Keratinocyte (primary cell): ENCODE measurements at regions not wholly inside any gene's neighbourhood (a gene's known extent, or its start where the extent isn't known, plus 50 kb on each side); places are given as distances from the start of the nearest gene placed in this dataset.

Experiments
- CTCF ChIP-seq, 3 experiments: IDR thresholded peaks in 1 of 3; conservative IDR thresholded peaks in 1 of 3; optimal IDR thresholded peaks in 1 of 3; 2 replicates in 2 of 3; 3 replicates in 1 of 3; pipeline versions ENCODE3 to v1.5.1; 2011; ENCODE audit warnings: low read length in 3 of 3, mild to moderate bottlenecking in 3 of 3, moderate library complexity in 2 of 3, control low read depth in 1 of 3, inconsistent platforms in 1 of 3; ENCODE audit not compliant: insufficient read depth in 2 of 3; ENCODE audit errors: extremely low read depth in 1 of 3
- EZH2 ChIP-seq: IDR thresholded peaks from one replicate; pipeline ENCODE4 v1.6.1; 2012; ENCODE audit warnings: inconsistent platforms, mild to moderate bottlenecking, low read length, moderate library complexity

GRCh38 chr1:116856312-116856711 is 53.4 kb upstream of the PTGFRN start:
- TF ChIP-seq CTCF (optimal IDR thresholded peaks at IDR 0.05 in 1 of 3, IDR thresholded peaks at IDR 0.05 in 1 of 3, conservative IDR thresholded peaks at IDR 0.05 in 1 of 3; ENCODE audit: extremely low read depth in 1 of 3, insufficient read depth in 2 of 3, low read length in 3 of 3) (no peak), EZH2 (no peak)
